ENCODE measurements at regions not wholly inside any gene's neighbourhood (a gene's known extent, or its start where the extent isn't known, plus 50 kb on each side); places are given as distances from the start of the nearest gene placed in this dataset. TPM values are rescaled to one million over a fixed set of nuclear protein-coding genes. Genes with fewer than 3 reads are reported as not detected.

DNA sequence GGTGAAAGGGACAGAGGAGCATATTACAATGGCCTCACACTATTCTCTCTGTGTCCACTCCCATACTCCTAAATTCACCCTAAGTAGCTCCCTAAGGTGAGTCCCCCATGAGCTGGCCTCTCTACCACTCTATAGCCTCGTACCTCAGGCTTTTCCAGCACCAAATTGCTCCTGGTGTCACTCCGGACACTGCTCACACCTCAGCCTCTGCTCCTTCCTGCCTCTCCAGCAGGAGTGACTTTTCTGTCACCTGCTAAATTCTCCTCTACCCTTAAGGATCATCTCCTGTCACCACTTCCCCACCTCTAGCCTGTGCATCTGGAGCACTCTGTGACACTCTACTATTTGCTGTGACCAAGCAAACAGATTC is 65.8 kb upstream of the CAMK1G start:
- H3K36me3 ChIP-seq (ENCODE audit: insufficient read depth, low read length): no peaks in the 10 kb centered on the region
- no peak overlapping the region for H3K4me3 ChIP-seq (ENCODE audit: low read length)
- H3K4me2 ChIP-seq (ENCODE audit: low read length): no peak overlapping the region
- H3K9me3 ChIP-seq (replicated peaks; ENCODE audit: low read length): no peaks in the 10 kb centered on the region
- H3K27me3 ChIP-seq (ENCODE audit: control insufficient read depth, insufficient read depth, low read length): no peaks in the 10 kb centered on the region
- no peaks in the 10 kb centered on the region for H3K4me1 ChIP-seq (ENCODE audit: control insufficient read depth, insufficient read depth, low read length)
- H3K9ac ChIP-seq (ENCODE audit: low read depth, low read length): no peak overlapping the region

GRCh38 chr1:209519786-209520185 is 63.7 kb upstream of the CAMK1G start:
- no peaks in the 10 kb centered on the region for H3K9me3 ChIP-seq (replicated peaks; ENCODE audit: low read length)
- H3K36me3 ChIP-seq (ENCODE audit: insufficient read depth, low read length): no peaks in the 10 kb centered on the region
- H3K4me3 ChIP-seq (ENCODE audit: low read length): no peak overlapping the region
- H3K27me3 ChIP-seq (ENCODE audit: control insufficient read depth, insufficient read depth, low read length): no peaks in the 10 kb centered on the region
- H3K4me2 ChIP-seq (ENCODE audit: low read length): no peak overlapping the region
- no peaks in the 10 kb centered on the region for H3K4me1 ChIP-seq (ENCODE audit: control insufficient read depth, insufficient read depth, low read length)
- H3K9ac ChIP-seq (ENCODE audit: low read depth, low read length): no peak overlapping the region

- no peaks in the 10 kb centered on the region for H3K36me3 ChIP-seq (ENCODE audit: insufficient read depth, low read length)
- H3K27me3 ChIP-seq (ENCODE audit: control insufficient read depth, insufficient read depth, low read length): no peaks in the 10 kb centered on the region
- no peaks in the 10 kb centered on the region for H3K9me3 ChIP-seq (replicated peaks; ENCODE audit: low read length)
- H3K4me1 ChIP-seq (ENCODE audit: control insufficient read depth, insufficient read depth, low read length): peaks cover 19% of the 10 kb centered on the region
- no peak overlapping the region for H3K4me3 ChIP-seq (ENCODE audit: low read length)
- H3K9ac ChIP-seq (ENCODE audit: low read depth, low read length): no peak overlapping the region
- no peak overlapping the region for H3K4me2 ChIP-seq (ENCODE audit: low read length)
Measured at GRCh38 chr1:209522826-209523225, 60.7 kb upstream of the CAMK1G start.

DNA sequence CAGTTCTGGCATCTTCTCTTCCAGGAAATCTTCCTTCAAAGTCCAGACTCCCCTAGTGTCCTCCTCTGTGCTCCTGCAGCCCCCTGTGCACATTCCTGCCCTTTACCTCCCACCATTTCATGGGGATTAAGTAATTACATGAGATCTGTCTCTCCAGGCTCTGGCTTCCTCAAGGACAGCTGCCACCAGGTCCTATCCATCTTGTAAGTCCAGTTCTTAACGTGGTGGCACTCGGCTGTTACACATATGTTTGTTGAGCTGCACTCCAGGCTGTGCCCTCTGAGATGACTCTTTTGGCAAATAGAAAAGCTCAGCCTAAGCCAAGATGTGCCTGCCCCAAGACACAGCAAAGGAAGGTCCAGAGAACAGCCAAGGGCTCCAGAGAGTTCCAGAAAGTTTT is 57.4 kb upstream of the CAMK1G start:
- peaks cover 51% of the 10 kb centered on the region for H3K4me1 ChIP-seq (ENCODE audit: control insufficient read depth, insufficient read depth, low read length)
- H3K9ac ChIP-seq (ENCODE audit: low read depth, low read length): peak overlapping the region; percentile 67
- H3K27me3 ChIP-seq (ENCODE audit: control insufficient read depth, insufficient read depth, low read length): no peaks in the 10 kb centered on the region
- no peak overlapping the region for H3K4me2 ChIP-seq (ENCODE audit: low read length)
- H3K4me3 ChIP-seq (ENCODE audit: low read length): no peak overlapping the region
- no peaks in the 10 kb centered on the region for H3K9me3 ChIP-seq (replicated peaks; ENCODE audit: low read length)
- no peaks in the 10 kb centered on the region for H3K36me3 ChIP-seq (ENCODE audit: insufficient read depth, low read length)

DNA sequence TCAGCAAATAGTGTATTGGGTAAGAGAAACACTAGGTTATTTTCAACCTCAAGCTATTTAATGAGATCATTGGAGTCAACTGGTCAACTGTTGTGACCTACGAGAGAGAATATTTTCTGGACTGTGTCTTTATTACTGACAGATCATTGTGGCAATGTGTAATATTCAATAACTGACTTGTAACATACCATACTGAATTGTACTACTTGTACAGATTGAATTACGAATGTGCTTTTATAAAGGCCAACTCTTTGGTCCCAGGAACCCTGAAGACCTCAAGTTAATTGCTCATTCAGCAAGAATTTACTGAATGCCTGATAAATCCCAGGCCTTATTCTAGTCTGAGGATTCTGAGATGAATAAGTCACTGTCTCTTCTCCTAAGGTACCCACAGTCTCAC is 56.1 kb upstream of the CAMK1G start:
- Histone ChIP-seq H3K9ac (ENCODE audit: low read depth, low read length) (peak overlapping the region; percentile 81), H3K4me1 (ENCODE audit: control insufficient read depth, insufficient read depth, low read length) (peaks cover 64% of the 10 kb centered on the region), H3K27me3 (ENCODE audit: control insufficient read depth, insufficient read depth, low read length) (no peaks in the 10 kb centered on the region), H3K36me3 (ENCODE audit: insufficient read depth, low read length) (no peaks in the 10 kb centered on the region), H3K4me2 (ENCODE audit: low read length) (peak overlapping the region; percentile 65), H3K9me3 (replicated peaks; ENCODE audit: low read length) (no peaks in the 10 kb centered on the region), H3K4me3 (ENCODE audit: low read length) (no peak overlapping the region)

DNA sequence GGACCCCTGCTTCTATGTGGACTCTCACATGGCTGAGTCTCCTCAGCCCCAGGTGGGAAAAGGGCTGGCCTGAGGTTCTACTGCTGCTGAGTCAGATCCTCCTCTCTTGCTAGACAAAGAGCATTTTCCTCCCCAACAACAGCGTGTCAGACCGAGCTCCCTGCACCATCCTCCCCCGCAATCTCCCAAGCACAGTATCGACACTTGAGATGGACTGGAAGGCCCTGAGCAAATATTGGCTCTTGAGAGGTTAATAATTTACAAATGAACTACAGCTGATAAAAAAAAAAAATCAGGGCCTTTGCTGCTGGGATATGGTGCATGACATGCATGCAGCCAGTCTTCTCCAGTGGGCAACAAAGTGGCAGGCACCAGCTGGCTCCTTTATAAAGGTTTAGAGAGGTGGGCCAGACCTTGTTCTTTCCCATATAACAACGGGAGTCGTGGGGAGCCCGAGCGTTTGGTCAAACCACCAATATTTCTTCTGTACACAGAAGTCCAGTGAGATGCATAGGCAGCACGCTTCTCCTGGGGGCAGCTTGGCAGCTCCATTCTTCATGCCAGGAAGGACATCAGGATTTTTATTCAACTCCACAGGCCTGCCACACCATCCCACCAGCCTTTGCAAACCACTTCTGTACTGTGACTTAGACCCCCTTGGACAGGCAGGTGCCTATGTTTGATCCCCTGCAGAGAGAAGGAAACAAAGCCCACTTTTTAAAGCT is 55.4 kb upstream of the CAMK1G start:
- Histone ChIP-seq H3K4me2 (ENCODE audit: low read length) (peak overlapping the region; percentile 65), H3K9ac (ENCODE audit: low read depth, low read length) (peak overlapping the region; percentile 81), H3K9me3 (replicated peaks; ENCODE audit: low read length) (no peaks in the 10 kb centered on the region), H3K36me3 (ENCODE audit: insufficient read depth, low read length) (no peaks in the 10 kb centered on the region), H3K4me1 (ENCODE audit: control insufficient read depth, insufficient read depth, low read length) (peaks cover 64% of the 10 kb centered on the region), H3K4me3 (ENCODE audit: low read length) (peak overlapping the region; percentile 5), H3K27me3 (ENCODE audit: control insufficient read depth, insufficient read depth, low read length) (no peaks in the 10 kb centered on the region)

- Histone ChIP-seq H3K36me3 (ENCODE audit: insufficient read depth, low read length) (no peaks in the 10 kb centered on the region), H3K9me3 (replicated peaks; ENCODE audit: low read length) (no peaks in the 10 kb centered on the region), H3K9ac (ENCODE audit: low read depth, low read length) (peak overlapping the region; percentile 81), H3K4me3 (ENCODE audit: low read length) (no peak overlapping the region), H3K4me2 (ENCODE audit: low read length) (no peak overlapping the region), H3K27me3 (ENCODE audit: control insufficient read depth, insufficient read depth, low read length) (no peaks in the 10 kb centered on the region), H3K4me1 (ENCODE audit: control insufficient read depth, insufficient read depth, low read length) (peaks cover 64% of the 10 kb centered on the region)
Measured at GRCh38 chr1:209529233-209529632, 54.3 kb upstream of the CAMK1G start.

- Histone ChIP-seq H3K4me1 (ENCODE audit: control insufficient read depth, insufficient read depth, low read length) (peaks cover 61% of the 10 kb centered on the region), H3K9me3 (replicated peaks; ENCODE audit: low read length) (no peaks in the 10 kb centered on the region), H3K4me2 (ENCODE audit: low read length) (peak overlapping the region; percentile 35), H3K4me3 (ENCODE audit: low read length) (no peak overlapping the region), H3K27me3 (ENCODE audit: control insufficient read depth, insufficient read depth, low read length) (no peaks in the 10 kb centered on the region), H3K36me3 (ENCODE audit: insufficient read depth, low read length) (no peaks in the 10 kb centered on the region), H3K9ac (ENCODE audit: low read depth, low read length) (peak overlapping the region; percentile 51)
Measured at GRCh38 chr1:209531006-209531405, 52.5 kb upstream of the CAMK1G start.

- H3K9me3 ChIP-seq (replicated peaks; ENCODE audit: low read length): no peaks in the 10 kb centered on the region
- no peaks in the 10 kb centered on the region for H3K36me3 ChIP-seq (ENCODE audit: insufficient read depth, low read length)
- peaks cover 56% of the 10 kb centered on the region for H3K4me1 ChIP-seq (ENCODE audit: control insufficient read depth, insufficient read depth, low read length)
- H3K9ac ChIP-seq (ENCODE audit: low read depth, low read length): peak overlapping the region; percentile 39
- no peaks in the 10 kb centered on the region for H3K27me3 ChIP-seq (ENCODE audit: control insufficient read depth, insufficient read depth, low read length)
- H3K4me2 ChIP-seq (ENCODE audit: low read length): peak overlapping the region; percentile 35
- H3K4me3 ChIP-seq (ENCODE audit: low read length): no peak overlapping the region
Measured at GRCh38 chr1:209531549-209531948, 52.0 kb upstream of the CAMK1G start.

Small RNA genes in the stretch of these regions (small RNA-seq; reads per million reads assigned to genes)
- gene AC104465.1: not detected
